HCT116 (cell line): ENCODE measurements at regions not wholly inside any gene's neighbourhood (a gene's known extent, or its start where the extent isn't known, plus 50 kb on each side); places are given as distances from the start of the nearest gene placed in this dataset.

Source experiments
- ATAC-seq: fragments of 200-7000 bp; cut with Tn5 transposase; 2 replicates; pipeline ENCODE4 v1.9.1; 2020; ENCODE audit warnings: mild to moderate bottlenecking, moderate library complexity
- BruUV-seq: library from RNA; stranded (reverse); fragments of 400-500 nt; replicated peaks from 2 replicates; lab custom pipeline; 2021; lab: Mats Ljungman, UMichigan
- CTCF ChIA-PET: fragments of 300-600 bp; sonication (Branson Sonifier 250); formaldehyde crosslinking; loops from one replicate; lab custom pipeline; 2021; ENCODE audit warnings: antibody characterized with exemption; lab: Charles Lee
- POLR2A ChIA-PET: fragments of 300-600, 350-600 bp; sonication (Branson Sonifier 250); formaldehyde crosslinking; loops from one replicate; lab custom pipeline; 2021; ENCODE audit warnings: antibody characterized with exemption; lab: Charles Lee
- RAD21 ChIA-PET, 2 experiments: fragments of 300-600 bp; sonication (Branson Sonifier 250); formaldehyde crosslinking; loops; one replicate each; lab custom pipeline; 2023; ENCODE audit warnings: low total read pairs in 2 of 2; ENCODE audit not compliant: uncharacterized antibody in 2 of 2, unreplicated experiment in 2 of 2, low non-redundant PET in 1 of 2; lab: Charles Lee
- DNase-seq: peaks from one replicate; pipeline ENCODE4 v3.0.0-alpha.2; 2010; ENCODE audit warnings: low read depth, low spot score
- H2AFZ ChIP-seq: fragments of 200-600 bp; shearing (Covaris generic), sonication (generic); 2 replicates; pipeline ENCODE4 v1.6.1; 2017; ENCODE audit warnings: low read depth, mixed run types, mixed read lengths, antibody characterized with exemption, low read length; ENCODE audit not compliant: poor library complexity, severe bottlenecking
- H3K27ac ChIP-seq: 2 replicates; pipeline ENCODE4 v1.5.1; 2012; ENCODE audit warnings: low read depth, low read length
- H3K27me3 ChIP-seq: fragments of 200-600 bp; sonication (generic); 2 replicates; pipeline ENCODE4 v1.6.1; 2016; ENCODE audit warnings: mixed run types, low read length, mixed read lengths; ENCODE audit not compliant: insufficient read depth
- H3K36me3 ChIP-seq, 2 experiments: fragments of 200-500 bp in 1 of 2; fragments of 200-600 bp in 1 of 2; sonication (Bioruptor generic) in 1 of 2; sonication (generic) in 1 of 2; 2 replicates each; pipeline versions ENCODE4 v1.5.1 to v1.6.1; 2014 to 2016; ENCODE audit warnings: low read length in 2 of 2, inconsistent platforms in 1 of 2, mixed read lengths in 1 of 2, mixed run types in 1 of 2; ENCODE audit not compliant: insufficient read depth in 2 of 2, control insufficient read depth in 1 of 2
- H3K4me1 ChIP-seq, 2 experiments: fragments of 200-600 bp in 1 of 2; sonication (generic) in 1 of 2; 2 replicates each; pipeline versions ENCODE4 v1.5.1 to v1.6.1; 2012 to 2017; ENCODE audit warnings: low read length in 2 of 2, inconsistent platforms in 1 of 2, mild to moderate bottlenecking in 1 of 2, mixed read lengths in 1 of 2, mixed run types in 1 of 2, moderate library complexity in 1 of 2; ENCODE audit not compliant: insufficient read depth in 2 of 2, control insufficient read depth in 1 of 2
- H3K4me2 ChIP-seq: fragments of 200-600 bp; sonication (generic); 2 replicates; pipeline ENCODE4 v1.6.1; 2017; ENCODE audit warnings: mixed run types, low read length, mixed read lengths
- H3K4me3 ChIP-seq, 2 experiments: fragments of 200-600 bp in 1 of 2; sonication (generic) in 1 of 2; replicated peaks in 1 of 2; 2 replicates each; pipeline ENCODE4 v1.5.1; 2011 to 2016; ENCODE audit warnings: low read length in 2 of 2, control low read depth in 1 of 2, low read depth in 1 of 2, mild to moderate bottlenecking in 1 of 2, mixed read lengths in 1 of 2, mixed run types in 1 of 2
- H3K79me2 ChIP-seq: fragments of 200-600 bp; sonication (generic); 2 replicates; pipeline ENCODE4 v1.6.1; 2017; ENCODE audit warnings: mild to moderate bottlenecking, mixed run types, low read length, moderate library complexity, mixed read lengths; ENCODE audit not compliant: insufficient read depth
- H3K9ac ChIP-seq: fragments of 200-600 bp; sonication (generic); 2 replicates; pipeline ENCODE4 v1.6.1; 2016; ENCODE audit warnings: low read length, mixed read lengths
- H3K9me2 ChIP-seq: fragments of 200-600 bp; sonication (generic), shearing (Covaris generic); 2 replicates; pipeline ENCODE4 v1.6.1; 2017; ENCODE audit warnings: mixed run types, mild to moderate bottlenecking, moderate library complexity; ENCODE audit not compliant: insufficient read depth
- H3K9me3 ChIP-seq, 2 experiments: fragments of 200-500 bp in 1 of 2; fragments of 200-600 bp in 1 of 2; sonication (Bioruptor generic) in 1 of 2; sonication (generic) in 1 of 2; 2 replicates each; pipeline ENCODE4 v1.6.1; 2014 to 2017; ENCODE audit warnings: low read length in 2 of 2, mixed read lengths in 2 of 2, inconsistent platforms in 1 of 2, low read depth in 1 of 2, mild to moderate bottlenecking in 1 of 2, mixed run types in 1 of 2, moderate library complexity in 1 of 2; ENCODE audit not compliant: control insufficient read depth in 1 of 2, insufficient read depth in 1 of 2
- H4K20me1 ChIP-seq: fragments of 200-600 bp; sonication (generic), shearing (Covaris generic); 2 replicates; pipeline ENCODE4 v1.6.1; 2017; ENCODE audit warnings: mixed run types, mild to moderate bottlenecking, moderate library complexity; ENCODE audit not compliant: insufficient read depth
- CBX3 ChIP-seq: IDR thresholded peaks from 2 replicates; pipeline ENCODE4 v1.6.1; 2012; ENCODE audit warnings: low read depth
- CEBPB ChIP-seq: IDR thresholded peaks from 2 replicates; pipeline ENCODE4 v1.6.1; 2012; ENCODE audit warnings: low read depth
- ELF1 ChIP-seq: IDR thresholded peaks from 2 replicates; pipeline ENCODE4 v1.6.1; 2012; ENCODE audit warnings: low read depth, borderline replicate concordance
- EZH2 ChIP-seq: fragments of 200-600 bp; sonication (generic); IDR thresholded peaks from 2 replicates; pipeline ENCODE4 v1.6.1; 2017; ENCODE audit warnings: antibody characterized with exemption, mixed run types
- EZH2phosphoT487 ChIP-seq: fragments of 200-600 bp; IDR thresholded peaks from 2 replicates; pipeline ENCODE4 v1.6.1; 2018; ENCODE audit warnings: antibody characterized with exemption, borderline replicate concordance
- FOSL1 ChIP-seq: IDR thresholded peaks from 2 replicates; pipeline ENCODE4 v1.6.1; 2012; ENCODE audit warnings: low read depth
- JUND ChIP-seq: IDR thresholded peaks from 2 replicates; pipeline ENCODE4 v1.6.1; 2012
- POLR2A ChIP-seq: IDR thresholded peaks from 2 replicates; pipeline ENCODE4 v1.7.0; 2011; ENCODE audit warnings: borderline replicate concordance; ENCODE audit not compliant: insufficient read depth, insufficient read length; ENCODE audit errors: extremely low read depth
- POLR2AphosphoS5 ChIP-seq: IDR thresholded peaks from 2 replicates; pipeline ENCODE4 v1.6.1; 2011; ENCODE audit warnings: mild to moderate bottlenecking, low read depth, low read length, moderate library complexity
- SP1 ChIP-seq: IDR thresholded peaks from 2 replicates; pipeline ENCODE4 v1.6.1; 2012; ENCODE audit warnings: low read depth
- SRF ChIP-seq: IDR thresholded peaks from 2 replicates; pipeline ENCODE4 v1.6.1; 2012; ENCODE audit warnings: low read depth
- ZNF274 ChIP-seq: fragments of 200-500 bp; sonication (Bioruptor generic); IDR thresholded peaks from 2 replicates; pipeline ENCODE4 v1.6.1; 2014; ENCODE audit warnings: mild to moderate bottlenecking, low read depth, low read length, inconsistent platforms
- intact Hi-C: fragments of 100-400 bp; cut with micrococcal nuclease; formaldehyde crosslinking; loops from 2 replicates; pipeline ENCODE4 v1.10.0; 2022
- TF ChIP-seq, protein P1 (sequence below): IDR thresholded peaks from 2 replicates; pipeline ENCODE4 v1.6.1; 2012; ENCODE audit warnings: low read depth
- TF ChIP-seq, protein P2 (sequence below): IDR thresholded peaks from 2 replicates; pipeline ENCODE4 v1.6.1; 2012
- TF ChIP-seq, protein P3 (sequence below): IDR thresholded peaks from 2 replicates; pipeline ENCODE4 v1.6.1; 2012

DNA sequence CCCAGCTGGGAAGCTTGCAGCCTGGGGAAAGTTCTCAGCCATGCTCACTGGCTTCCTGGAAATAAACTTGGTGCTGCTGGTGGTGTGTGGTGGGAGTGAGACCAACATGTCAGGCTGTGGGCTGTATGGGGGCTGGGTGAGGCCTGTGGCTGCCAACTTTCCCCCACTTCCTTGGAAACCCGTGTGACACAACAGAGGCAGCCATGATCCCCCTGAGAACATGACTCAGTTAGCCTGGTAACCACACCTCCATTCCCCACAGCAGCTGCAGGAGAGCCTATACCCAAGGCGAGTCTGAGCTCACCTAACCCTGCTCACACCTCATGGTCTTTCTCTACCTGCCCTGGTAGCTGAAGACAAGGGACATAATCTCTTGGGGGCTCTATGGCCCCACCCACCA, 72.7 kb upstream of the RGMB start:
- H3K4me3 ChIP-seq: no peak overlapping the region
- BruUV-seq: no TSS peak
- no peaks in the 10 kb centered on the region for H3K36me3 ChIP-seq
- no peak for DNase-seq
- TF ChIP-seq CBX3 (no peak), SRF (no peak), POLR2A (no peak), EZH2phosphoT487 (no peak), CEBPB (no peak), ZNF274 (no peak), FOSL1 (no peak)
- TF ChIP-seq, protein P1, sequence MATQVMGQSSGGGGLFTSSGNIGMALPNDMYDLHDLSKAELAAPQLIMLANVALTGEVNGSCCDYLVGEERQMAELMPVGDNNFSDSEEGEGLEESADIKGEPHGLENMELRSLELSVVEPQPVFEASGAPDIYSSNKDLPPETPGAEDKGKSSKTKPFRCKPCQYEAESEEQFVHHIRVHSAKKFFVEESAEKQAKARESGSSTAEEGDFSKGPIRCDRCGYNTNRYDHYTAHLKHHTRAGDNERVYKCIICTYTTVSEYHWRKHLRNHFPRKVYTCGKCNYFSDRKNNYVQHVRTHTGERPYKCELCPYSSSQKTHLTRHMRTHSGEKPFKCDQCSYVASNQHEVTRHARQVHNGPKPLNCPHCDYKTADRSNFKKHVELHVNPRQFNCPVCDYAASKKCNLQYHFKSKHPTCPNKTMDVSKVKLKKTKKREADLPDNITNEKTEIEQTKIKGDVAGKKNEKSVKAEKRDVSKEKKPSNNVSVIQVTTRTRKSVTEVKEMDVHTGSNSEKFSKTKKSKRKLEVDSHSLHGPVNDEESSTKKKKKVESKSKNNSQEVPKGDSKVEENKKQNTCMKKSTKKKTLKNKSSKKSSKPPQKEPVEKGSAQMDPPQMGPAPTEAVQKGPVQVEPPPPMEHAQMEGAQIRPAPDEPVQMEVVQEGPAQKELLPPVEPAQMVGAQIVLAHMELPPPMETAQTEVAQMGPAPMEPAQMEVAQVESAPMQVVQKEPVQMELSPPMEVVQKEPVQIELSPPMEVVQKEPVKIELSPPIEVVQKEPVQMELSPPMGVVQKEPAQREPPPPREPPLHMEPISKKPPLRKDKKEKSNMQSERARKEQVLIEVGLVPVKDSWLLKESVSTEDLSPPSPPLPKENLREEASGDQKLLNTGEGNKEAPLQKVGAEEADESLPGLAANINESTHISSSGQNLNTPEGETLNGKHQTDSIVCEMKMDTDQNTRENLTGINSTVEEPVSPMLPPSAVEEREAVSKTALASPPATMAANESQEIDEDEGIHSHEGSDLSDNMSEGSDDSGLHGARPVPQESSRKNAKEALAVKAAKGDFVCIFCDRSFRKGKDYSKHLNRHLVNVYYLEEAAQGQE: no peak
- ChIA-PET POLR2A (no interaction called here), CTCF (no interaction called here), RAD21 (no interaction called here)
- no peak overlapping the region for H3K27ac ChIP-seq
- no peaks in the 10 kb centered on the region for H4K20me1 ChIP-seq
- H3K4me1 ChIP-seq: no peaks in the 10 kb centered on the region
- H3K9me2 ChIP-seq: no peaks in the 10 kb centered on the region
- H3K79me2 ChIP-seq: no peaks in the 10 kb centered on the region
- no peak overlapping the region for H3K4me2 ChIP-seq
- no peak for ATAC-seq
- no peak overlapping the region for H3K9ac ChIP-seq
- no peaks in the 10 kb centered on the region for H3K27me3 ChIP-seq
- intact Hi-C loops: no loop called here
- no peaks in the 10 kb centered on the region for H3K9me3 ChIP-seq
- H2AFZ ChIP-seq: no peak overlapping the region

DNA sequence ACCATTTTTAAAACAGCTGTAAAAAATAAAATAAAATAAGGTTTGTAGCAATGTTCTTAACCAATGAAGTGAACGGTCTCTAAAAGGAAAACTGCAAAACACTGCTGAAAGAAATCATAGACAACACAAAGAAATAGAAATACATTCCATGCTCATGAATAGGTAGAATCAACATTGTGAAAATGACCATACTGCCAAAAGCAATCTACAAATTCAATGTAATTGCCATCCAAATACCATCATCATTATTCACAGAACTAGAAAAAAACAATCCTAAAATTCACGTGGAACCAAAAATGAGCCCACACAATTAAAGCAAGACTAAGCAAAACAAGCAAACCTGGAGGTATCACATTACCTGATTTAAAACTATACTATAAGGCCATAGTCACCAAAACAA, 67.6 kb upstream of the RGMB start:
- no peaks in the 10 kb centered on the region for H3K4me1 ChIP-seq
- no peaks in the 10 kb centered on the region for H4K20me1 ChIP-seq
- no TSS peak for BruUV-seq
- TF ChIP-seq ELF1: no peak
- TF ChIP-seq, protein P2, sequence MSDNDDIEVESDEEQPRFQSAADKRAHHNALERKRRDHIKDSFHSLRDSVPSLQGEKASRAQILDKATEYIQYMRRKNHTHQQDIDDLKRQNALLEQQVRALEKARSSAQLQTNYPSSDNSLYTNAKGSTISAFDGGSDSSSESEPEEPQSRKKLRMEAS: no peak
- no peak for TF ChIP-seq POLR2AphosphoS5
- TF ChIP-seq CBX3: no peak
- no peak for TF ChIP-seq SP1
- TF ChIP-seq, protein P3, sequence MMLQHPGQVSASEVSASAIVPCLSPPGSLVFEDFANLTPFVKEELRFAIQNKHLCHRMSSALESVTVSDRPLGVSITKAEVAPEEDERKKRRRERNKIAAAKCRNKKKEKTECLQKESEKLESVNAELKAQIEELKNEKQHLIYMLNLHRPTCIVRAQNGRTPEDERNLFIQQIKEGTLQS: no peak
- TF ChIP-seq ZNF274: no peak
- no peak for TF ChIP-seq POLR2A
- no peak for TF ChIP-seq EZH2
- TF ChIP-seq CEBPB: no peak
- no peak for TF ChIP-seq SRF
- TF ChIP-seq JUND: no peak
- TF ChIP-seq, all 23 proteins: peak for 0
- ATAC-seq: no peak
- H3K9me2 ChIP-seq: no peaks in the 10 kb centered on the region
- no peaks in the 10 kb centered on the region for H3K36me3 ChIP-seq
- POLR2A ChIA-PET: no interaction called here
- no peak for DNase-seq
- H3K79me2 ChIP-seq: no peaks in the 10 kb centered on the region
- RAD21 ChIA-PET: no interaction called here
- intact Hi-C loops: no loop called here
- no peak overlapping the region for H3K4me2 ChIP-seq
- CTCF ChIA-PET: no interaction called here
- H3K9me3 ChIP-seq: no peaks in the 10 kb centered on the region
- H3K4me3 ChIP-seq: no peak overlapping the region
- H2AFZ ChIP-seq: no peak overlapping the region
- H3K27me3 ChIP-seq: no peaks in the 10 kb centered on the region
- H3K9ac ChIP-seq: no peak overlapping the region
- no peak overlapping the region for H3K27ac ChIP-seq
